BE2C (cell line): ENCODE measurements at regions not wholly inside any gene's neighbourhood (a gene's known extent, or its start where the extent isn't known, plus 50 kb on each side); places are given as distances from the start of the nearest gene placed in this dataset.
"Not testable (repeated sequence)": the region's sequence is repeated elsewhere in the genome, so short reads cannot be mapped to it uniquely, and the experiment has no call there.

Source experiments
- DNase-seq: peaks from one replicate; pipeline ENCODE4 v3.0.0-alpha.2; 2020
- H3K27me3 ChIP-seq: fragments of 250-450 bp; sonication (Bioruptor Pico); 2 replicates; pipeline ENCODE4 v1.5.1; 2020; ENCODE audit warnings: mild to moderate bottlenecking
- H3K36me3 ChIP-seq: fragments of 250-450 bp; sonication (Bioruptor Pico); 2 replicates; pipeline ENCODE4 v1.5.1; 2020; ENCODE audit warnings: mild to moderate bottlenecking
- H3K4me1 ChIP-seq: fragments of 250-450 bp; sonication (Bioruptor Pico); 2 replicates; pipeline ENCODE4 v1.5.1; 2020
- H3K4me3 ChIP-seq: 2 replicates; pipeline ENCODE4 v1.5.1; 2011; ENCODE audit warnings: low read depth, low read length
- H3K9me3 ChIP-seq: fragments of 250-450 bp; sonication (Bioruptor Pico); 2 replicates; pipeline ENCODE4 v1.5.1; 2020
- TF ChIP-seq, protein P1 (sequence below): IDR thresholded peaks from 2 replicates; pipeline ENCODE4 v1.5.1; 2012; ENCODE audit warnings: mild to moderate bottlenecking, low read depth, low read length

DNA sequence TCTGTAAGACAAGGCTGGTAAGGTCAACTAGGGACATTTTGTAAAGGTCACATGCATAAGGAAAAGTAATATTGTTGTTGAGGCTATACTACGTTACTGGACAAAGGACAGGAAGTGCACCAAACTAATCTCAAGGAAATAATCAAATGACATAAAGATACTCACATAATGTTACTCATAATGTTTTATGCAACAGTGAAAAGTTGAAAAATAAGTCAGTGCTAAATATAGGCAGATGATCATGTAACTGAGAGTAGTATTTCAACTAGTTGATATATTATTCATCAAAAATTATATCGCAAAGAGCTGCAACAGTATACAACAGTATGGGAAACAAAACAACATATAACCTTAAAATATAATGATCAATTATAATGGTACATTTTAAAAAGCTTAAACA, 215.7 kb downstream of the PTN start:
- Histone ChIP-seq H3K4me1 (peaks cover 12% of the 10 kb centered on the region), H3K36me3 (no peaks in the 10 kb centered on the region), H3K27me3 (no peaks in the 10 kb centered on the region), H3K4me3 (no peak overlapping the region), H3K9me3 (no peaks in the 10 kb centered on the region)
- no peak for DNase-seq
- TF ChIP-seq, protein P1, sequence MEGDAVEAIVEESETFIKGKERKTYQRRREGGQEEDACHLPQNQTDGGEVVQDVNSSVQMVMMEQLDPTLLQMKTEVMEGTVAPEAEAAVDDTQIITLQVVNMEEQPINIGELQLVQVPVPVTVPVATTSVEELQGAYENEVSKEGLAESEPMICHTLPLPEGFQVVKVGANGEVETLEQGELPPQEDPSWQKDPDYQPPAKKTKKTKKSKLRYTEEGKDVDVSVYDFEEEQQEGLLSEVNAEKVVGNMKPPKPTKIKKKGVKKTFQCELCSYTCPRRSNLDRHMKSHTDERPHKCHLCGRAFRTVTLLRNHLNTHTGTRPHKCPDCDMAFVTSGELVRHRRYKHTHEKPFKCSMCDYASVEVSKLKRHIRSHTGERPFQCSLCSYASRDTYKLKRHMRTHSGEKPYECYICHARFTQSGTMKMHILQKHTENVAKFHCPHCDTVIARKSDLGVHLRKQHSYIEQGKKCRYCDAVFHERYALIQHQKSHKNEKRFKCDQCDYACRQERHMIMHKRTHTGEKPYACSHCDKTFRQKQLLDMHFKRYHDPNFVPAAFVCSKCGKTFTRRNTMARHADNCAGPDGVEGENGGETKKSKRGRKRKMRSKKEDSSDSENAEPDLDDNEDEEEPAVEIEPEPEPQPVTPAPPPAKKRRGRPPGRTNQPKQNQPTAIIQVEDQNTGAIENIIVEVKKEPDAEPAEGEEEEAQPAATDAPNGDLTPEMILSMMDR: no peak

GRCh38 chr7:137127058-137127457, 216.5 kb downstream of the PTN start:
- H3K36me3 ChIP-seq: no peaks in the 10 kb centered on the region
- no peaks in the 10 kb centered on the region for H3K9me3 ChIP-seq
- DNase-seq: no peak
- no peak overlapping the region for H3K4me3 ChIP-seq
- no peaks in the 10 kb centered on the region for H3K27me3 ChIP-seq
- TF ChIP-seq, protein P1: no peak
- H3K4me1 ChIP-seq: peaks cover 12% of the 10 kb centered on the region

GRCh38 chr7:137122145-137122544, 221.4 kb downstream of the PTN start:
- Histone ChIP-seq H3K9me3 (no peaks in the 10 kb centered on the region), H3K4me1 (no peaks in the 10 kb centered on the region), H3K36me3 (no peaks in the 10 kb centered on the region), H3K4me3 (no peak overlapping the region), H3K27me3 (no peaks in the 10 kb centered on the region)
- TF ChIP-seq, protein P1: no peak
- DNase-seq: no peak

DNA sequence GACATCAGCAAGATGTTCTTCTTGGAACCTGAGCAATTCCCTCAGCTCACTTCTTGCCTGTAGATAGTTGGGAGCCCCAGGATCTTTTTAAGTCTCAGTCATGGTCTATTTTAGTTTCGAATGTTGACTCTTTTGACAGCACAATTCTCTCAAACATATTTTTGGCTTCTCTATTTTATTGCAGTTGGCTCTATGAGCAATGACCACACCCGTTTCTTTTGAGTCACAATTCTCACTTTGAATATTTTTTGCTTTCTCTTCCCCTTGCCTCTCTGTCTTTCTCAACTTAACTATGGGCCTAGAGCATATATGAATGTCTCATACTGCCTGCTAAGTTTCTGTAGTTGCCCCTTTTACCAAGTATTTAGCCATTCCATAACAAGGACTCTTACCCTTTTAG, 222.8 kb downstream of the PTN start:
- no peaks in the 10 kb centered on the region for H3K4me1 ChIP-seq
- H3K9me3 ChIP-seq: no peaks in the 10 kb centered on the region
- TF ChIP-seq, protein P1: no peak
- no peak overlapping the region for H3K4me3 ChIP-seq
- H3K36me3 ChIP-seq: no peaks in the 10 kb centered on the region
- H3K27me3 ChIP-seq: no peaks in the 10 kb centered on the region
- no peak for DNase-seq

GRCh38 chr7:137110535-137110934, 233.0 kb downstream of the PTN start:
- Histone ChIP-seq H3K4me3 (peak overlapping the region; percentile 5), H3K36me3 (no peaks in the 10 kb centered on the region), H3K27me3 (no peaks in the 10 kb centered on the region), H3K4me1 (no peaks in the 10 kb centered on the region; the same call in 1 of the 2 replicates), H3K9me3 (no peaks in the 10 kb centered on the region; the same call in 1 of the 2 replicates)
- TF ChIP-seq, protein P1: no peak
- DNase-seq: no peak

DNA sequence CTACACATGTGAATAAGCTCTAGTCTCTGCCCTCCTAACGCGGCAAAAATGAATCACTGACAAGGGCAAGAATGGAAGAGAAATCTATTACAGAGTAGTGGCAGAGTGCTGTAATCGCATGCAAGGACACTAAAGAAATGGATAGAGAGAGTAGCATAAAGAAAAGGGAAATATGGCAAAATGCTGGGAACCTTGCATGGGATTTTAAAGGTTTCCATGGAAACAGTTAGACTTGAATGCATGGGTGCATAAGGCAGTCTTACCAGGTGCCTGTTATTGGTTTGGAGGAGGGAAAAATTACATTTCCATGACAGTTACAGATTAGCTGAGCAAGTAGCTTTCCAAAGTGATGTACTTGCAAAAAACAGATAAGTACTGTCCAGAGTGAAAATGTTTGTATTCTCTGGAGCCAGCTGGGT, 233.4 kb downstream of the PTN start:
- Histone ChIP-seq H3K4me1 (no peaks in the 10 kb centered on the region; the same call in 1 of the 2 replicates), H3K36me3 (no peaks in the 10 kb centered on the region), H3K9me3 (no peaks in the 10 kb centered on the region; the same call in 1 of the 2 replicates), H3K27me3 (no peaks in the 10 kb centered on the region), H3K4me3 (peak overlapping the region; percentile 5)
- TF ChIP-seq, protein P1: 0 out of 2 replicates have a peak, but pooled peaks have one; percentile 18
- peak; percentile 25 for DNase-seq

GRCh38 chr7:137107802-137108201, 235.7 kb downstream of the PTN start:
- not testable (repeated sequence) for H3K9me3 ChIP-seq, DNase-seq, H3K36me3 ChIP-seq, H3K4me1 ChIP-seq, H3K27me3 ChIP-seq, H3K4me3 ChIP-seq

DNA sequence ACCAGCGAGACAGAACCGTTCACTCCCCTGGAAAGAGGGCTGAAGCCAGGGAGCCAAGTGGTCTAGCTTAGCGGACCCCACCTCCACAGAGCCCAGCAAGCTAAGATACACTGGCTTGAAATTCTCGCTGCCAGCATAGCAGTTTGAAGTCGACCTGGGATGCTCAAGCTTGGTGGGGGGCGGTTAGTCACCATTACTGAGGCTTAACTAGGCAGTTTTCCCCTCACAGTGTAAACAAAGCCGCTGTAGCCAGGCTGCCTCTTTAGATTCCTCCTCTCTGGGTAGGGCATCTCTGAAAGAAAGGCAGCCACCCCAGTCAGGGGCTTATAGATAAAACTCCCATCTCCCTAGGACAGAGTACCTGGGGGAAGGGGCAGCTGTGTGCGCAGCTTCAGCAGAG, 235.1 kb downstream of the CHRM2 start:
- not testable (repeated sequence) for H3K4me1 ChIP-seq, H3K4me3 ChIP-seq, H3K27me3 ChIP-seq, H3K9me3 ChIP-seq, DNase-seq, H3K36me3 ChIP-seq
